NCI-H774 (cell line): ENCODE measurements at regions not wholly inside any gene's neighbourhood (a gene's known extent, or its start where the extent isn't known, plus 50 kb on each side); places are given as distances from the start of the nearest gene placed in this dataset.

Experiments used
- DNase-seq: peaks from one replicate; lab custom pipeline; 2025; lab: John Stamatoyannopoulos, UW

DNA sequence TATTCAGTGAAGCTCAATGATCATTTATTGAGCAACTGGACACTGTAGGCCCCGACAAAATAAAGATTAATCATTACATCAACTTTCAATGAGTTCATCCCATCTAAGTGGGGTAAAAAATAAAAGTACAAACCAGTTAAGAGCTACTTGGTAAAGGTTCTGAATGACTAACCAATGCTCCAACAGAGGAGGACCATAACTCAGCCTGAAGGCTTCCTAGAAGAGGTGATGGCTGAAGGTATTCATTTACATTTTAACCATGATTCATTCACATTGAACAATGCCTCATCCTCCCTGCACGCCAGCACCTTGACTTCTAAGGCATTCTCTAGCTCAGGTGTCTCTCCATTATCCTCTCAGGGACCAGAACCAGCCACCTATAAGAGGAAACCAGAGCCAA is 201.4 kb downstream of the ZNF462 start:
- DNase-seq, result no peak

DNA sequence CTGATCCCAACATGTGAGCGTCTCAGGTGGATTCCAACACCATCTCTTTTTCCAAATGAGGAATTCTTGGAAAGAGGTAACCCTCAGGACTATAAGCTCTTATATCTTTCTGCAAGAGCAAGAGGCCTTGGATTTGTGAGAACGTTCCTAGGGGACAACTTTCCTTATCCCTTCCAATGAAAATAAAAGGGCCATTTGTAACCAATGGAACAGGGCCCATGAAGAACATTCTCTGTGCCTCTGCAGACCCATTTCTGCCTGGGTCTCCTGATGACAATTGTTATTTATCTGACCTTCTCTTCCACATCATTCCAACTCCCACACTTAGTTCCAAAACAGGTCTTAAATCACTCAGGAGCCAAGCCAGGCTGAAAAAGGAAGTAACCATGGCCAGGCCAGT is 202.6 kb downstream of the ZNF462 start:
- no peak for DNase-seq

DNA sequence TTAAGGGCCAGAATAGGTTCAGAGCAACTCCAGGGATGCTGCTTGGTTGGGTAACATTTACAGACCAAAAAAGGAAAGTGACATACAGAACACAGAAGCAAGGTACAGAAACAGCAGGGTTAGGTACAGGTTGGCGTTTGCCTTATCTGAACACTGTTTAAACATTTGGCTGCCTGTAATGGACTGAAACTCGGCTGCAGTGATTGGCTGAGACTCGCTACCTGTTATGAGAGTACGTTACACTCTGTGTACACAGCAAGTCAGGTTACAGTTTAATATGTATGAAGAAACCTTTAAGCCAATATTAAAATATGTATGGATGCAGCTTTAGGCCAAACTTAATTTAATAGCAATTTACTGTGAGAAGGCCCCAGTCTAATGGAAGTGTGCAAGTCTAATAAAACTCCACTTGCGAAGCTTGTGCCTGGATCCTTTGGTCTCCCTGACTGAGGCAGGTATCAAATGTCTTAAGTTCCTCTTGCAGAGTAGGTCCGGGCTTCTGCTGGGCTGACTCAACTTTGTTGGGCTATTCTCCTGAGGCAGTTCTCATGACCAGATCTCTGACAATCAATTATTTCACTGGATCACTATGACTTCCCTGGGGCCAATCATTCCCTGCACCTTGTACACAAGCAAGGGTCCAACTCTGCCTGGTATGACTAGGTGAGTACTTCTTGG is 204.9 kb downstream of the ZNF462 start:
- DNase-seq, result no peak

DNA sequence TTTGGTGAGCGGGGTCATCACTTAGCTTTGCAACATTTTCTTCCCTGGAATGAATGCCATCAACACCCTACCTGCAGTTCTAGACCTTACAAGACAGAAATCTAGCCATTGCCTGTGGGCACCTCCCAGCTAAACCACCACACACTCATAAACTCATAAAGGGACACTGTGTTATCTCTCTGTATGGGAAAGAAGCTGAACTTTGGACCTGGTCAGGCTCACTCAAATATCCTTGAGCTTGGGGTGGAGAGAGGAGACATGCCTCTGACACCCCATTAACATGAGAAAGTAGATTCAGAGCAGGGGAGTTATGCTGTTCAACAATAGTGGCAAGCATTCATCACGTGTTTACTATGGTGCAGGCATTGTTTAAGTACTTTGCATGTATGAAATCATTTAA is 205.6 kb downstream of the ZNF462 start:
- DNase-seq, result no peak

DNA sequence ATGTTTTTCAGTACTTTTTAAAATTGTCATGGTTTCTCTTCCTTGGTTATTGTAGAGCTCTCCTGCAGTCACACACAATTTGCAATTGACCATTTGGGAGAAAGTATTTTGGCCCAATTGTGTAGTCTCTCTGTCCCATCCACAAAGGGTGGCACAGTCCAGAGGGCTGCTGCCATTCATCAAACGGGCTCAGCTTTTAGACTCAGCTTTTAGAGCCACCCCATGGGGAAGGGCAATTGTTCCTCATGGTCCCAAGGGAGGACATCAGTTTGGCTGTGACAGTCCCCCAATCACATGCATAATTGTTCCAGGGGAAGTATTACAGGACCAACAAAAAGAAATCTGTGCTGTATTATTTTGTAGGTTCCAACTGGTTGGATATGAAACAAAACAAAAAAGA is 207.6 kb downstream of the ZNF462 start:
- DNase-seq, result no peak

DNA sequence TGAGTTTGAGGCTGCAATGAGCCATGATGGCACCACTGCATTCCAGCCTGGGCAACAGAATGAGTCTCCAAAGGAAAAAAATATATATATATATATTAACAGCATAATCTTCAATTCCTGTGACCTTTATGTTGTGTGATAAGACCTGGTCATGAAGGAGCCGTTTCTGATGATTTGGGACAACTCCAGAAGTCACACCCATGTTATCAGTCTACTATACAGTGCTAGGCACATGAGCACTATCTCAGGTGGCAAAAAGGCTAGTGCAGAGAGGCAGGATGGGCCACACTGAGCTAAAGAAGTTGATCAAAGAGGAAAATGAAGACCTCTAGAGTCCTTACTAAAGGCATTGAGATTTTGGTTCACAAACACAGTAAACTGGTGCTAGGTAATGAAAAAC is 205.0 kb upstream of the RAD23B start:
- no peak for DNase-seq

DNA sequence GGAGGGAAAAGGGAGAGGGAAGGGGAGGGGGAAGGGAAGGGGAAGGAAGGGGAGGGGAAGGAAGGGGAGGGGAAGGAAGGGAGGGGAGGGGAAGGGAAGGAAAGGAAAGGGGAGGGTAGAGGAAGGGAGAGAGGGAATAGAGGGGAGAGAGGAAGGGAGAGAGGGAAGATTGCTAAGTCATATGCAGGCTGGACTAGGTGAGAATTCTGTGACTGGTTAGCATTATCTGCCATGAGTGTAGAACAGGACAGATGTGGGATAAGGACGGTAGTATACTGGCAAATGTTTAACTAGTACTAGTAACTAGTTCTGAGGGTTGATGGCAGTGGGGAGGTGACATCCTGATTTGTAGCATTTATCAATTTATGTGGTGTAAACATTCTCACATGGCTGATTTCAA is 203.5 kb upstream of the RAD23B start:
- no peak for DNase-seq

DNA sequence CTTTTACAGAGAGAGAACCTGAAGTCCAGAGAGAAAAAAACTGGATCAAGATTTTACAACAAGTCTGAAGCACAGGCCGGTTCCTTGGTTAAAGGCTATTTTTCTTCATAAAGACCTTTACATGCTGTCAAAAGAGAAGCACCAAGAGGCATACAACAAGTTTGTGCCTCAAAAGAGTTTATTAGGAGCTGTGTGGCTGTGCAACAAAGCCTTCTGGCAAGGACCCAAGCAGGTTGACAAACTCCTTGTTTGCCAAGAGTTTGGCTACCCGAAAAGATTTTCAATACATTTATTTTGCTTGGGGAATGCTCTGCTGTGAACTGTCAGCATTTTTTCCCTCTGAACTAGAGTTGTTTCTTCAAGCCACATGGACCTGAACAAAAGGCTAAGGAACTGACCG is 202.9 kb upstream of the RAD23B start:
- no peak for DNase-seq

DNA sequence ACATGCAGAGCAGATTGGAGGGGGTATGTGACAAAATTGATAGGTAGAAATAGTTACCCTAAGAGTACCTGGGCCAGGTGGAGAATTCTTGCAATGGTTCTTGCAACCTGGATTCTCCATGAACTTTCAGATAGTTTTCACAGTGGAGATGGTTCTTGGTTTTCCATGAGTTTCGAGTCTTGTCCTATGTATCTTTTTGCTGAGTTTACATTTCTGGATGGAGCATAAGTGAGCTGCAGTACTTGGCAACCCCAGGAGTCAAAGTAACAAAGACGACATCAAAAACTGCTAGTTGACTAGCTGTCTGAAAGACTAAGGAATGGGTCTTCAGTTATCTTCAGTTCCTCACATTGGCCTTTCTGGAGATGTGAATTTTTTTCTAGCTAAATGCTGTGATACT is 196.6 kb upstream of the RAD23B start:
- DNase-seq, result no peak

DNA sequence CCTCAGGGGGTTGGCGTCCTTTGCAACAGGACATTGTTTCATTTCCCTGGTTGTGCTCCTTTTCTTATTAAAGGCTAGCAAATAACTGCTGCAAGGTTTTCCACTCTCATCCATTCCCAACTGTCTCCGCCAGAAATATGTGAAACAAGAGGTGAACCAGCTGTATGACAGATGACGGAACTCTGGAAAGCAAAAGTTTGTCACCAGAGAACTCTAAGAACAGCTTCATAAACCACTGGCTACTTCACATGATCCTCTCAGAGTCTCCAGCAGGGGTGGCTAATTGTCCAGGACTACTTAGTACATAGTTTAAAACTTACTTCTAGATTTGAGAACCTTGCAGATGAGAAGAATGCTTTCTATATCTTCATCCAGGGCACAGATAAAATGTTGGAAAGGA is 195.9 kb upstream of the RAD23B start:
- no peak for DNase-seq

DNA sequence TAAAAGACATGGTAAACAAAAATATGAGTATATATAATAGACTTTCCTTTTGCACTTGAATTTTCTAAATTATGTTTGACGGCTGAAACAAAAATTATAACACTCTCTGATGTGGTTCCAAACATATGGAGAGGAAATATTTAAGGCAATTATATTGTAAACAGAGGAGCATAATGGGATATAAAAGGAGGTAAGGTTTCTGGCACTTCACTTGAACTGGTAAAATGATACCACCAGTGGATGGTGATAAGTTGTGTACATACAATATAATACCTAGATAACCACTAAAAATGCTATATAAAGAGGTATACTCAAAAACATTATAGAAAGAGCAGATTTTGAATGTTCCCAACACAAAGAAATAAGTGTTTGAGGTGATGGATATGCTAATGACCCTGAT is 192.9 kb upstream of the RAD23B start:
- DNase-seq, result no peak

DNA sequence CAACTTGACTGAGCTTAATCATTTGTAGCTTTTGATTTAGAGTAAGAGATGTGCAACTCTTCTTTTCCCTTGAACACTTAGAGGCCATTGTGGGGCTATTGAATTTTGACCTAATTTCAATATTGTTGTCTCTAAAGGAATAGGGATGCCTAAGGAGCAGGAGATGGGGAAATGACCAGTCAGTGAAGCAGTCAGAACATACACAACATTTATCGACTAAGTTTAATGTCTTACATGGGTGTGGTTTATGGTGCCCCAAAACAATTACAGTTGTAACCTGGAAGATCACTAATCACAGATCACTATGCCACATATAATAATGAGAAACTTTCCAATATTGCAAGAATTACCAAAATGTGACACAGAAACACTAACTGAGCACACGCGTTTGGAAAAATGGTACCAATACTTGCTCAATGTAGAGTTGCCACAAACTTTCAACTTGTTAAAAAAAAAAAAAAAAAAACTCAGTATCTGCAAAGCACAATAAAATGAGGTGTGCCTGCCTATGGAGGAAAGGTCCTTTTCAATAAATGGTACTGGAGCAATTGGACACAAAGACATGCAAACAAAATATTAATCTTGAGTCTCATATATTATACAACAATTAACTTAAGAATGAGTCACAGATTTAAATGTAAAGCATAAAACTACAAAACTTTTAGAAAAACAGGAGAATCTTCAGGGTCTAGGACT is 189.6 kb upstream of the RAD23B start:
- no peak for DNase-seq

DNA sequence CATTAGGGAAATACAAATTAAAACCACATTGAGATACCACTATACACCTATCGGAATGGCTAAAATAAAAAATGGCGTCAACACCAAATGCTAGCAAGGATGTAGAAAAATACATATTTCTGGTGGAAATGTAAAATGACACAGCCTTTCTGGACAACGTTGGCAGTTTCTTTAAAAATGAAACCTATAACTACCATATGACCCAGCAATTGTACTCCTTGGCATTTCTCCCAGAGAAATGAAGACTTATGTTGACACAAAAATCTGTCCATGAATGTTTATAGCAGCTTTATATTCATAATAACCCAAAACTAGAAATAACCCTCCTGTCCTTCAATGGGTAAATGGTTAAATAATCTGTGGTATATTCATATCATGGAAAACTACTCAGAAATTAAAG is 188.7 kb upstream of the RAD23B start:
- no peak for DNase-seq

DNA sequence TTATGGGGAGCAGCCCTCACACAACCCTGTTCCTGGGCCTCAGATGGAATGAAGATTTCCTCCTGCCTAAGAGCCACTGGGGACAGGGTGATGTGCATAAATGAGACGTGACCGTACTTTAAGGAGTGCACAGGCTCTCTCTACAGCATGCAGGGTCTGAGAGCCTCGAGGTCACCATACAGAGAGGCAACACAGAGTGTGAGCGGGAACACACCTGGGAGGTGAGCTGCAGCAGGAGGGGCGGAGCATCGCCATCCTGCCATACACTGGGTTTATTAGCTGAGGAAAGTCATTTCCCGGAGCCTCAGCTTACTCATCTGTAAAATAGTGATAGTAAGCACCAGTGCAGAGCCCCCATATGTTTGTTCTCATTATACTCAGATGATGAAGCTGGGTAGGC is 182.5 kb upstream of the RAD23B start:
- no peak for DNase-seq

DNA sequence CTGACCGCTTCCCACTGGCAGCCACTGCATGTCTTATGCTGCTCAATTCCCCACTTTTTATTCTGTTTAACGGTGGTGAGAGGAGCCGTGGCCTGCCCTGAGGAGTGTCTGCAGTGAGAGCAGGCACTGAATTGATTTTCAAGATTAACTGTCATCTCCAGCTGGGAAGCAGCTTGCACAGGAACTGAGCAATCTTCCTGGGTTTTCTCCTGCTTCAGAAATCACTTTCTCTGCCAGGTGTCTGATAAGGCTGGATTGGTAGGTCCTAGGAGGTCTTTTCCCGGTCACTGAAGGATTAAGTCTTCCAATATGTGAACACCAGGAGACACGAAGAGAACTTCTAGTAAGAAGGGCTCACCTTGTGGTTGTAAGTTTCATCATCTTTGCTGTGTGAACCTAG is 181.1 kb upstream of the RAD23B start:
- DNase-seq, result no peak

DNA sequence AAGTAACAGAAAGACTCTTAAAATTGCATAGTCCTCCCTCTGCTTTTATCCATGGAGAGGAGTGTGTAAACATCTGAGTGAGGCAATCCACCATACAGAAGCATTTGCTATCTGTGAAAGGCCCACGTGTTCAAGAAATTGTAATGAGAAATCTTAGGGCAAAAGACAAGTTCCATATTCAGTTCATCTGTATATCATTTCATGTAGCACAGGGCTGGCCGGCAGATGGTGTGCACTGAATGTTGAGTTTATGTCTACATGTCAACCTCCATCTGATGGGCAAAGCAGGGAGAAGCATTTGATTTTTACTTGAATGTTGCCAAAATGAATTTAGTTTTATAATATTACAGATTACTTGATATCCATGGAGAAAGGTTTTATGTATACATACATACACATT is 179.5 kb upstream of the RAD23B start:
- no peak for DNase-seq

DNA sequence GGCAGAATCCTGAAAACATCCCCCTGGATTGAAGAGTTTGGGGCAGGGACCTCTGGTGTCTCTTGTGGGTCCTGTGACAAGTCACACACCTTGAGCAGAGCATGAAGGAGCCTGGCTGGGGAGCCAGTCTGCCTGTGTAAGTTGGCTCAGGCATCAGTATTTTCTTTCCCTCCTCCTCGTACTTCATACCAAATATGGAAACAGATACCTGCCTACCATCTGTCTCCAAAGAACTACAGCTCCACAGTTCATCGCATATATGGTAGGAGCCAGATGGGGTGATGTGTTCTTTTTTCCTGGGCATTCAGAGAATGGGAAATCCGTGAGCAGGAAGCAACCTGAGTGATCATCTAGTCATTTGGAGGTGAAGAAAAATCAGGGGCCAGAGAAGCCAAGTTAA is 177.3 kb upstream of the RAD23B start:
- no peak for DNase-seq

DNA sequence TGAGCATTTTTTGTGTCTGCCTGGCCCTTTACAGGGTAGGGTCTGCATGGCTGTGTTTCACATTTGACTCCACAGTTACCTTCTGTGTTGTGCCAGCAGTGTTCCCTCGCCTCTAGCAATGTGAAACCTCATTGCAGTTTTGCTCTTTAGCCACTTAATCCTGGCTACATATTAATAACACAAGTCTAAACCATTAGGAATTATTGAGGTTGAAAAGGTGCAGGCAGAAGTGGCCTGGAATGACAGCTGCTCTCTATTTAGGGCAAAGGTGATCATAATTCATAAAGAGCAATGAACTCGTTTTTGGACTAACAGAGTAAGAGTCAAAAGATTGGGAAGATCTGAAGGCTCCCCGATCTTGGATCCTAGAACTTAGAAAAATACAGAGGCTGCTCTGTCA is 176.7 kb upstream of the RAD23B start:
- no peak for DNase-seq

DNA sequence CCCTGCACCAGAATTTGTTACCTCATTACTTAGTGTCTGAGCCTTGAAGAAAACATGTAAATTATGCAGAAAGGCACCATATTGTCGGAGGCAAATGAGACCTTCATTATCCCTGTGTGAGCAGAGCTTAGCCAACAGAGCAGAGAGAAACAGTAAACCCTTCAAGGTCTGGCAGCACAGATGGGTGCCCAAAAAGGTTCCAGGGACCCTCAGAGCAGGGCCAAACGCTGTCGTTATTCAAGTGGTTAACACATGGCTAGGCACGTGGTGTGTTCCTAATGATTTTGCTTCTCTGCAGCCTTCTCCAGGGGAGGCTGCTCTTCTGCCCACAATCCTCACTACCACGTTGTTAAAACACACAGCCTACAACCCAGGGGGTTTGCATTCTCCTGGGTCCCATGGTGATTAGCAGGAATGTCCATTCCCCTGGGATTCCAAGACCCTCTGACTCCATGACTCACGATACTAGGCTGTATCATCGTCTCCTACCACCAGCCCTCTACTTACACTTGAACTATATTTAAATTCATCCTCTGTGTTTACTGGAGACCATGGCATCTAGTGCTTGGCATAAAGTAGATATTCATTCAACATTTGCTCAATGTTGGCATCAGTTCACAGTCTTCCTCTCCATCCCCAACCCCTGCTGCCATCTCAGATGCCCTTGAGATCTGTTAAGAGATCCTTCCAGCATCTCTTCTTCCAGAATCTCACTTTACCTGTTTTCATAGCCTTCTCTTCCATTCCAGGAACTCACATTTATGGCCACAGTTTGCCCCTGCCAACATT is 174.5 kb upstream of the RAD23B start:
- DNase-seq, result no peak

DNA sequence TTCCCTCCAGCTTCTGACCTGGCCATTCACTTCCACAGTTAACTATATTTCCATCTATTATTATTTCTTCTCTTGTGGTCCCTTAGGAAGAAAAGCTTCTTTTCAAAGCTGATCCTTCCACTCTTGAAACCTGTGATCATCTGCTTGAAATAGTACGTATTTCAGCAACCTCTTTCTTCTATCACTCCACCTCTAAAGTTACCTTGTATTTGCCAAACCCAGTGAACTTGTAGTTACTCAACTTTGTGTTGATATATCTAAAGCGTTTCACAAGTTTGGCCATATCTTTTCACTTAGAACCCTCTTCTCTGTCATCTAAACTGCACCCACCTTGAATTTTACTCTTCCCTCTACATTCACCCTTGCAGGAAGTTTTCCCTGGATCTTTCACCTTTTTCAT is 173.8 kb upstream of the RAD23B start:
- DNase-seq, result no peak

DNA sequence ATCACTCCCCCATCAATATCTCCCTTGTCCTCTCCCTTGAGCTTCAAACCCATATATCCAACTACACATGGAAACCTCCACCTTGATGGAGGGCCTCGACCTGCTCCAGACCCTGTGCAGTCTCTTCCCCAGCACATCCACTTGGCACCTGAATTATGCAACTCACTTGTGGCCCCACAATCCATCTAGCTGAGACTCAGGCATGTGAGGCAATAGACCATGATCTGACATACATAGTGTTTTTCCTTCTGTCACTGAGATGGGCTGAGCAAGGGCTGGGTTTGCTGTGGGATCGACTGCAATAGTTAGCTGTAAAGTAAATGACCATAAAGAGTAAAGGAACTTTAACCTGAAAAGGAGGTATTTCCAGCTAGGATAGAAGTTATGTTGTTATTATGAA is 172.9 kb upstream of the RAD23B start:
- DNase-seq, result no peak

DNA sequence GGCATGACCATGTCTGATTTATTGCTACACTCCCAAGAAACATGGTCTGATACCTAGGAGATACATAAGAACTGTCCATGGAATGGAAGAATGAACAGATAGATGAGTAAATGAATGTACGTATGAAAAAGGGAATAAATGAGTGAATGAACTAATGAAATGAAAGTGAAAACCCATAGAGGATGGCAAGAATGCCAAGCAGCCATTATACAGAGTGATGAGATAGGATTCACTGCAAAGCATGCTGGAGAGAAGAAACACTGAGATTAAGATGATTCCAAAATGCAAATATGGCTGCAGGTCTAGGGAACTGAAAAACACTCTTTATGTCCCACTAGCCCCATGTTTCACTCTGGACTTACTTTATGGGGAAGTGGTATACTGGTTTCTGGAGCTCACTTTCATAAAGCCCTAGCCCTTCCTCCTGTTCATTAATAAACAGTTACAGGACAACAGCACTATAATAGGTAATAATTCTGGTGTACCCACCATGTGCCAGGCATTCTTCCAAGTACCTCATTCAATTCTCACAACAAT is 170.3 kb upstream of the RAD23B start:
- DNase-seq, result no peak
